COLO829 (cell line): ENCODE measurements at regions not wholly inside any gene's neighbourhood (a gene's known extent, or its start where the extent isn't known, plus 50 kb on each side); places are given as distances from the start of the nearest gene placed in this dataset.
"Not testable (repeated sequence)": the region's sequence is repeated elsewhere in the genome, so short reads cannot be mapped to it uniquely, and the experiment has no call there.

Source experiments
- DNase-seq: peaks from one replicate; pipeline ENCODE4 v3.0.0; 2012; ENCODE audit warnings: low spot score

DNA sequence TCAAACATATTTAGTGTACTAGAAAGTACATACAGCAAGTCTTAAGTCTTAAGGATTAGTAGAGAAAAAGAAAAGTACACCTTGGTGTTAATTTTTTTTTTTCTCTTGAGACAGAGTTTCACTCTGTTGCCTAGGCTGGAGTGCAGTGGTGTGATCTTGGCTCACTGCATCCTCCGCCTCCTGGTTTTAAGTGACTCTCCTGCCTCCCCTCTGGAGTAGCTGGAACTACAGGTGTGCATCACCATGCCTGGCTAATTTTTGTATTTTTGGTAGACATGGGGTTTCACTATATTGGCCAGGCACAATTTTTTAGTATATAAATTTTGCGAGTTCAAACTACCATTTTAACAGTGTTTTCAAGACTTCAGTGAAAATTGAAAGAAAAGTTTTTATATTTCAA lies 1941.1 kb upstream of the CDH6 start:
- DNase-seq = no peak

DNA sequence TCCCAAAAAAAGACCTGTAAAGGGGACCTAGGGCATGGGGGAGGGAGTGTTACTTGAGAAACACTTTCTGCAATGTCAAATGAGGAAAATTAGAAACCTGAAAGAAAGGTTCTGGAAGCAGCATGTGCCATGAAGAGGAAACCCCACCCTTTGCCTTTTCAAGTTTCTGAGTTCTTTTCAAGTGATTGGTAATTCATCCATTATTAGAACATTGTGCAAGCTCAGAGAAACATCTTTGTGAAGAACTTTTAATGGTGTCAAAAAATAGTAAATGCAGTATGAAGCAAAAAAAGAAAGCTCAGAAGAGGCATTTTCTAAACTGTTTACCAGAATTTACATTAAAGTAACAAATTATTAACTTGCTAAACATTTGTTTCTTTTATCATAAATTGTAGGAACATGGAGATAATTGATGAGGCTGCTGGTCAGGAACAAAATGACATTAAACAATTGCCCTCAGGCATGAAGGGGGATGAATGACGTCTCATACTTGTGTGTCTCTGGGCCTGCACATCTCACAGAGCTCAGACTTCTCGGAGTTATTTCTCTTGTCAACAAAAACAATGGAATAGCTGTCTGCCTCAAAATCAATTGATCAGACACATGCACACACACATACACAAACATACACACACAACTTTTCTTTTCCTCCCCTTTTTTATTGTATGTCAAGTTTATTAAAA lies 1946.0 kb upstream of the CDH6 start:
- DNase-seq = no peak

DNA sequence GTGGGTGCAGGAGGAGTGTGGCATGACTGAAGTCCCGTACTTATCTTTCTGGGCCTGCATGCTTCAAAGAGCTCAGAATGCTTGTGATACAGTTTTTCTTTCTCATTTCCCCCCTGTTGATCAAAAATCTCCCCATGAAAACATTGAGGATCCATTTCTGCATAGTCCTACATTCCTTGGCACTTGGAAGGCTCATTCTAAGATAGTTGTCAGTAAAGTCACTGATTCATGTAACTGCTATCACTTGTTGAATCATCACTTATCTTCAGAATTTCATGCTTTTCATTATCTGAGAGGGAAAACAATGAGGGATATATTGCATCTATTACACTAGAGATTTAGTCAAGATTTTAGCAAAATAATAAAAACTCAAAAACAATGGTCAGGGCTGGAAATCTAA lies 1953.1 kb upstream of the CDH6 start:
- DNase-seq = no peak

DNA sequence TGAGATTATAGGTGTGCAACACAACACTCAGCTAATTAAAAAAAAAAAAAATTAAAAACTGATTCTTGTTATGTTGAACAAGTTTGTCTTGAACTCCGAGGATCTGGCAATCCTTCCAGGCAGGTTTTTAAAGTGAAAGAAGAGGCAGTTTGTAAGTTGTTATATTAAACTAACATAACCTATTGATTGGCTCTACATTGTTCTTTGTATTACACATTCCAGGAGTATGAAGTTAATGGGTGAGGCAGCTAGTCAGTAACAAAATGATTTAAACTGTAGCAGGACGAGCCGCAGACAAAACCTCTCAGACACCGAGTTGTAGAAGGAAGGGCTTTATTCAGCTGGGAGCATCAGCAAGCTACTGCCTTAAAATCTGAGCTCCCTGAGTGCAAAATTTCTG lies 1953.9 kb upstream of the CDH6 start:
- DNase-seq = no peak

DNA sequence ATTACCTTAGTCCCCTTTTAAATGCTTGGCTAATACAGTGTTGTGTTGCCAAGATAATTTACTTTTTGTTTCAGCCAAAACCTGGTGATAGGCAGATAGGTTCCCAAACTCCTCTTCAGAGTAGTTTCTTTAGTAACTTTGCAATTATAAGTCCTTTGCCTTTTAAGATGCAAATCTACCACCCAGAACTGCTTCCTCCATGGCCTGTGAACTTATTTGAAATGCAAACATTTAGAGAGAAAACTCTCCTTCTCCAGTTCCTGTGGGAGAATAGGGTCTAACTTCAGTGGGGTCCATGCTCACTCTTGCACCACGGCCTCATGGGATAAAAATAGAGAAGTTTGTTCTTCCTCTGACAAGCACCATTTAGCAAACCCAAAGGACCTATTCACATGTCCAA lies 1955.4 kb upstream of the CDH6 start:
- DNase-seq = no peak

DNA sequence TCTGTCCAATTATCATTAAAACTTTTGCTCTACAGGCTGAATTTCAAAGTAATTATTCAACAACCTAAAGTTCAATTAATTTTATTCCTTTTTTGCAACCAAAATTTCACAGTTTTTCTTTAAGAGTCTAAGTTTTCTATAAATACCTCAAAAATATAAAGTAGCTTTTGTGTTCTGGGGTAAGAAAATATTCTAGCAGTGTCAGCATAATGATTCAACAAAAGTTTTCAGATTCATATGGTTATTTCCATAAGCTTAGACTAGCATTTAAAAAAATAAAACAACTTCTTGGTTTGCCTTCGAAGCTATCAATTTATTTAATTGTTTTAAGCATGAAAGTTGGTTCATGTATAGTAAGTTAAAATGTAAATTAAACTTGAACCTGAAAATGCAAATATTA lies 1962.3 kb upstream of the CDH6 start:
- no peak for DNase-seq

DNA sequence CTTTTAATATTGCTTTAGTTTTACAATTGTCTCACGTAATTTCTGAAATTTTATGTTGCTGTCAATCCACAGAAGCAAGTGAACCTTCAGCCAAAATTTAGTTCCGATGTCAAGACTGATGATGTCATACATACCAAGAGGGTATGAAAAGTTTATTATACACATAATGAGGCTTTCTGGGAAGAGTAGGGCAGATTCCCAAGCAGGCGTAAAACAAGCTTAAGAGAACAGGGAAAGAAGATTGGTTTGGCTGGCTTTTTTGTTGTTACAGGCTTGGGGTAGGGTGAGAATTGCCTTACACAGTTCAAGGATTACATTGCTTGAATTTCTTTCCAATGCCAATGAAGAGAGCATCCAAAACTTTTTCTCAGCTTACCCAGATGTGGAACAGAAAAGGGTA lies 1962.9 kb upstream of the CDH6 start:
- DNase-seq = no peak

DNA sequence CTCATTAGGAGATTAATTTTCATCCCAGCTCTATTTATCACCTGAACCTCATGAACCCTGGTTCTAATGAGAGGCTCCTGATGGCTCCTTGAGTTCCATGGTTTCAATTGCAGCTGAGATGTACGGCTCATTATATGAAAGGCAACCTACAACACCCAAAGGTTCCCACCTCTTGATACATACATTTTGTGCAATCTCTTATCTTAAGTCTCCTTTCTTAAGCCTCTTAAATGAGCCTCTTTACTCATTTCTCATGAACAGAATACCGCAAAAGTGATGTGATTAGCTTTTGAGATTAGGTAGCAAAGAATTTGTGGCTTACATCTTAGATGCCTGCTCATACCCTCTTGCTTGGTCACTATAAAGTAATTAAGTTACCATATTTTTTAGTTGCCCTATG lies 1964.0 kb upstream of the CDH6 start:
- DNase-seq = no peak

DNA sequence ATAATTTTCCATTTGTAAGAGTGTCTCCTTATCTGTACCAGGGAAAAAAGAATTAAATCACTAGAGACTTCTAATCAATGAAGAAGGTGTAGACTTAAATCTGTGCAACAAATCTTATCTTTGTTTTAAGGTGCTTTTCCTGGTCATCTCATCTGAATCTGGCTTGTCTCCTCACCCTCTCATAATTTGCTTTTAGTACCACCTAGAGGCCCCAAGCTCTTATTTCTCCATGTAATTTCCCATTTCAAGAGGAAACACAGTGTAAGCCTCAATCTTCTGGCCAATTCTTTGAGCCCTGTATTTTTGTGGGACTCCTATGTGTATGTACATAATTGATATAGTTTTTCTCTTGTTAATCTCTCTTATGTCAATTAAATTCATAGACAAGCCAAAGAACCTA lies 1975.3 kb upstream of the CDH6 start:
- no peak for DNase-seq

DNA sequence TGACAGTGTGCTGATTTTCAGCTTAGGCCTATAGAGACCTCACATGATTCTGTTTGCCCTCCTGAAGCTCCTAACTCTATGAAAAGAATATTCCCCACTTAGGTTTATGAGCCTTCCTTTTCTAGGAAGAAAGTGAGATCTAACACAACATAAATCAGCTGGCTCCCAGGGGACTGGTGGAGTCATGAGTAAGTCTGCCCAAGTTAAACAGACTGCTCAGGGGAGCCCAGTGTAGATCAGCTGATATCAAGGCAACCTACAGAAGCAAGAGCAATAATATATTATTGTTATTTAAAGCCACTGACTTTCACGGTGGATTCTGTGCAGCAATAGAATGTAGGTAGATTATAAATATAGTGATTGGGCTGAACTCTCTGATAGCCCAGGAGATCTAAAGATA lies 1978.6 kb upstream of the CDH6 start:
- no peak for DNase-seq

DNA sequence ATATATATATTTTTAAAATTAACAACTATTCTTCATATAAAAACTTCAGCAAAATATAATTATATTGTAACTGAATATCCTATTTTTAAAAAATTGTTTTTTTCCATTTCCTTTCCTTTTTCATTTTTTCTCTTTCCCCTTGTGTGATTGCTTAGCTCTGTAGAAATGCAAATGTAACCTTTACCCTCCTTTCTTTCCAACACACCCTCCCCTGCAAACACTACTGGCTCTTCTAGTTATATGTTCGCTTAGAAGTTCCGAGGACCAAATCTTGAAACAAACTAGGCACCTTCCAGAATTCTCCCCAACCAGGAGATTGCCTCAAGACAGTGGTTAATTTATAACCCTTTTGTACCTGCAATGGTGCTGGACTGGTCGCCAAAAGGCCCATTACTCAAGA lies 1980.0 kb upstream of the CDH6 start:
- no peak for DNase-seq

DNA sequence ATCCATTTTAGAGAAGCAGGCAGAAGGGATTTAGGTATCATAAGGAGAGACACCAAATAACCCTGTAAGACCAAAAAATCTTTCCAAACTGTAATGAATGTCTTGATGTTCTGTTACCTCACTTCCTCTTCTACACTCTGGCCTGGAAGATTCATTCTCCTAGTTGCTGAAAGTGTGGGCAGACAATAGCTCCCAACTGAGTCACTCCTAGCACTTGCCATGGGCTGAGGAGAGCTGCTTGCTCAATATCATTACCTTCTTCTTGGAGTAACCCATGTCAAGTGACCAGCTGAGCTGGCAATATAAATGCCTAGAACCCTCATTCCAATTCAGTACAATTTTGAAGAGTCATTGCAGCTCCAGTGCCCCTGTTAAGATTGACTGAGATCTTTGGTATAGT lies 1985.5 kb upstream of the CDH6 start:
- DNase-seq = no peak

DNA sequence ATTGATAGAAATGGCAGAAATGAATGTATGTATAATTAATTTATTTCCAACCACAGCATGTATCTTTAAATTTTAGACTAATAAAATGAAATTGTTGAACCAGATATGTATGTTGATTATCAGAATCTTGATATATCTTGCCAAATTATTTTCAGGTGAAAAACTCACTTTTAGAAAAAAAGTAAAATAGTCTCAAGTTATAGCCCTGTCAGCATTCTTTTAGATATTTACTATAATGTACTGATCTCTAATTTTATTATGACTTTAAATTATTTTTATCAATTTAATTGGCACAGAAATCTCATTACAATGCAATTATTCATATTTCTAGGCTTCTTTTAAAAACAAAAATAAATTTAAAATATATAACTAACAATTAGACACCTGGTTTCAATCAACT lies 1990.4 kb upstream of the CDH6 start:
- DNase-seq = no peak

DNA sequence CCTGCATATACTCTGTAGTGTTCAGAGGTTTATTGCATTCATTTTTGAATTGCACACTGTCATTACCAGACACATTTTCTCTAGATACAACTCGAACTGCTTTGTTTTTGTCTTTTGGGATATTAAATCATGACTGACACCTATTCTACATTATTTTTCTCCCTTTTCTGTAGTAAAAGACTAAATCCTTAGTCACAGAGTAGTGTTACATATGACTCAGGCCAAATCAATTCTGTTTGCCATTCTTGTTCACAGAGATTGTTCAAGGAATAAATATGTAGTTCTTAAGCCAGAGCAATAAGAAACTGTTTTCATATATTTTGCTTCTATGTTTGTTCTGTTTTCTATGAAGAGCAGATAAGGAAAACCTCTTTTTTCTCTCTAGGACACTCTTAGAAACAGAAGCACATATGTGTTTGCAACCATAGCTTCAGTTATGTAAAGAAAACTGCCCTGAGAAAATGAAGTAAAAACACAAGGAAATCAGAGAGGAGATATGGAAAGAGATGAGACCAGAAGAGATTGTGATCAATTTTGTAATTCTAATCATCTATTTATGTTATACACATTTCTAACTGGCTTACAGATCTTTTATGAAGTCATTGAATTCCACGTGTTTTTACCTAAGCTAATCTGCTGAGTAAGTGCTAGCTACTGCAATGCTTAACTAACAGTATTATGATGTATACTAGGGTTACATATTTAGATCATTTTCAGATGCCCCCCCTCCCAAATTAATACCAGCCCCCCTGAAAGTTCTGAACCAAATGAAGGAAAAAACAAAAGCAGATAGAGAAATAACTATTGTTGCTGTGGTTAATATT lies 1995.6 kb upstream of the CDH6 start:
- DNase-seq = no peak

DNA sequence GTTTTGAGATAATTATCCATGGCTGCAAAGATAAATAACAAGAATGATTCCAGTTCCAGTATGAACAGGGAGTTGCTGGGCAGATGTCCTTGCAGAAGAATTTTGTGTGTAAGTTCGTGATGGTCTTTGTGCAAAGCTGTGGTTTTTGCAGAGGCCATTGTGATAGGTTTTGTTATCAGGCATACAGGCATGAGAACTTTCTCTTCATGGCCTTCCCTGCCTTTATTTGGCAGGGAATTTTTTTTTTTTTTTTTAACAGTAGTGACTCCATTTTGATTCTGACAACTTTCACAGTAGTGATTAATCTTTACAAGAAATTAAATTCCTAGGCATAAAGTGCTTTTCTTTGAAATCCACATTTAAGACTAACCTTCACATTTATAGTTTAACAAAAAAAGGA lies 1999.5 kb upstream of the CDH6 start:
- no peak for DNase-seq

DNA sequence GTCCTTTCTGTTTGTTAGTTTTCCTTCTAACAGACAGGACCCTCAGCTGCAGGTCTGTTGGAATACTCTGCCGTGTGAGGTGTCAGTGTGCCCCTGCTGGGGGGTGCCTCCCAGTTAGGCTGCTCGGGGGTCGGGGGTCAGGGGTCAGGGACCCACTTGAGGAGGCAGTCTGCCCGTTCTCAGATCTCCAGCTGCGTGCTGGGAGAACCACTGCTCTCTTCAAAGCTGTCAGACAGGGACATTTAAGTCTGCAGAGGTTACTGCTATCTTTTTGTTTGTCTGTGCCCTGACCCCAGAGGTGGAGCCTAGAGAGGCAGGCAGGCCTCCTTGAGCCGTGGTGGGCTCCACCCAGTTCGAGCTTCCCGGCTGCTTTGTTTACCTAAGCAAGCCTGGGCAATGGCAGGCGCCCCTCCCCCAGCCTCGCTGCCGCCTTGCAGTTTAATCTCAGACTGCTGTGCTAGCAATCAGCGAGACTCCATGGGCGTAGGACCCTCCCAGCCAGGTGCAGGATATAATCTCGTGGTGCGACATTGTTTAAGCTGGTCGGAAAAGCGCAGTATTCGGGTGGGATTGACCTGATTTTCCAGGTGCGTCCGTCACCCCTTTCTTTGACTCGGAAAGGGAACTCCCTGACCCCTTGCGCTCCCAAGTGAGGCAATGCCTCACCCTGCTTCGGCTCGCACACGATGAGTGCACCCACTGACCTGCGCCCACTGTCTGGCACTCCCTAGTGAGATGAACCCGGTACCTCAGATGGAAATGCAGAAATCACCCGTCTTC lies 2002.0 kb upstream of the CDH6 start:
- DNase-seq = not testable (repeated sequence)

DNA sequence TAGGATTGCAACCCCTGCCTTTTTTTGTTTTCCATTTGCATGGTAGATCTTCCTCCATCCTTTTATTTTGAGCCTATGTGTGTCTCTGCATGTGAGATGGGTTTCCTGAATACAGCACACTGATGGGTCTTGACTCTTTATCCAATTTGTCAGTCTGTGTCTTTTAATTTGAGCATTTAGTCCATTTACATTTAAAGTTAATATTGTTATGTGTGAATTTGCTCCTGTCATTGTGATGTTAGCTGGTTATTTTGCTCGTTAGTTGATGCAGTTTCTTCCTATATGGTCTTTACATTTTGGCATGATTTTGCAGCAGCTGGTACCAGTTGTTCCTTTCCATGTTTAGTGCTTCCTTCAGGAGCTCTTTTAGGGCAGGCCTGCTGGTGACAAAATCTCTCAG lies 2003.1 kb upstream of the CDH6 start:
- not testable (repeated sequence) for DNase-seq

DNA sequence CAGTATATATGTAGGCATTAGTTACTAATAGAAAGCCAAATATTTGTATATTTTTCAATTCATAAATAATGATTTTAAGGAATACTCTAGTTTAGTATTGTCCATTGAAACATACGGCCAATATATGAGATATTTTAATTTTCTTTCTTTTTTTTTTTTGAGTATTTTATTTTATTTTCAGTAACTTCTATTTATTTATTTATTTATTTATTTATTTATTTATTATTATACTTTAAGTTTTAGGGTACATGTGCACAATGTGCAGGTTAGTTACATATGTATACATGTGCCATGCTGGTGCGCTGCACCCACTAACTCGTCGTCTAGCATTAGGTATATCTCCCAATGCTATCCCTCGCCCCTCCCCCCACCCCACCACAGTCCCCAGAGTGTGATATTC lies 2007.1 kb upstream of the CDH6 start:
- DNase-seq = not testable (repeated sequence)

DNA sequence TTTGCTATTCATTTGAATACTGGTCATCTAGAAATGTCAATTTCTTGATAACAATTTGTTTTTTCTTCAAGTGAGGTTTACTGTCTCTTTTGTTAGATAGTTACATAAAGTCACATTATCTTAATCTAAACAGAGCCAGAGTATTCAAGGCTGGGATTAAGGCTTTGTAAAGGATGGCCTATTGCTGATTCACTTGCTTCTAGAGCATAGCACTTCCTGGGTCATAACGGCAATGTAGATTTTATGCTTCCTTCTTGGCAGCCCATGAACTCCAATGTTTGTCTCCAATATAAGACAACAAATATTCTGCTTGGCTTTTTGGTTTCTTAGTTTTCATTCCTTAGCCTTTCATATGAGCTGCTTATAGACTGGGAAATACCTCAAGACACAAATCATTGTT lies 2007.9 kb upstream of the CDH6 start:
- no peak for DNase-seq

DNA sequence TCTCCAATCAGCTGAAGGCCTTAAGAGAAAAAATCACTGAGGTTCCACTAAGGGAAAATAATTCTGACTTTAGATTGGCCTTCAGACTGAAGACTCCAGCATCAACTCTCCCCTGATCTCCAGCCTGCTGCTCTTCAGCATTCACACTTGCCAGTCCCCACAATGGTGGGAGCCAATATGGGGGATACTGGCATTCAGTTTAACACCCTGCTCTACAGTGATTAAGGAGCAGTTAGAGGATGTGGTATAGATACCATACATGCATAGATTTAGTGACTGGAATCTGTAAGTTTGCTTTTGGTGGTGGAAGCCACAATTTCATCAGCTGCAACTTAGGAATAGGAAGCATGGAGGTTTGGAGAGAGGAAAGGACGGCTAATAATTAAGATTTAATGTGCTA lies 2017.7 kb upstream of the CDH6 start:
- DNase-seq = no peak

DNA sequence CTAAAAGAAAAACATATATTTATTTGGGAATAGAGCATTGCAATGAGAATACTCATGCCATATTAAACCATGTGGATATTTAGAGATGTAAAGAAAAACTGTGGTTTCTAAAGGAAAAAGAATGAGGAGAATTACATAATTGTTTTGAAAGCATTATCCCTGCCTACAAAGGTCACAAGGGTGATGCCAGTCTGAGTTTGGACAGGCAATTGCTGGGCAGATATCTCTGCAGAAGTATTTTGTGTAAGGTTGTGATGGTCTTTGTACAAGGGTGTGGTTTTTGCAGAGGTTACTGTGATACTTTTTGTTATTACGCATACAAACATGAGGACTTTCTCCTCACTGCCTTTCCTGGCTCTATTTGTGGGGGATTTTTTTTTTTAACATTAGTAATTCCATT lies 2022.9 kb upstream of the CDH6 start:
- DNase-seq = no peak

DNA sequence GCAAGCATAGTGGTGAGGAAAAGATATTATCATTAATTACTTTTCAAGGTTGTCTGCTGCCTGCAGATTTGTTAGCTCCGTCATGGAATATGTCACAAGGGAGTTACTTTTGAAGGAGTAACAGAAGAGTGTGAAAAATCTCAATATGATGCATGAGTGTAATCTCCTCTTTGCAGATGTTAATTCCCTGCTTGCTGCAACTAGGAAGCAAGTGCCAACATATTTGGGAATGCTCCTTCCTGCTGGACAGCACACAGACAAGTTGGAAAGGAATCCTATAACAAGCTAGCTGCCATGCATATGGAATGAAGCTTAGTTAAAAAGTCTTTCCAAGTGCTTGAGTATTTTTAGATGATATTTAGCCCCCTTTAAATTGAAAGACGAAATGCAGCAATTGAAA lies 2023.6 kb upstream of the CDH6 start:
- DNase-seq = no peak

DNA sequence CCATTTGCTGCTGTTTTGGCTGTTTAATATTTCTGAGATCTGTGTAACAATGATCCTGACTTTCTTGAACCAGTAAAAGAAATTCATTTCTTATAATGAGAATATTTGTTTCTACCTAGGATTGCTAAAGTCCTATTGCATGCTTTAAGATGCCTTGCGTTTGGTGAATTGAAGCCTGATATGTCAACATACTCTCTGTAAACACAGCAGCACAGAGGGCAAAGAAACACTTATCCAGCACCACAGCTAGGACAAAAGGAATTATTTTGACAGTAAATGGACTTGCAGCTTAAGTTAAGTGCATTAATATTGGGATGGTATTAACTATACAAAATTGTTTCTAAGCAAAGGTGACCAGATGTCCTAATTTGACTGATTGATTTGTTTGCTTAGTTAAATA lies 2031.2 kb upstream of the CDH6 start:
- DNase-seq = no peak
